ENCODE measurements at regions not wholly inside any gene's neighbourhood (a gene's known extent, or its start where the extent isn't known, plus 50 kb on each side); places are given as distances from the start of the nearest gene placed in this dataset.
"Not testable (repeated sequence)": the region's sequence is repeated elsewhere in the genome, so short reads cannot be mapped to it uniquely, and the experiment has no call there.

DNA sequence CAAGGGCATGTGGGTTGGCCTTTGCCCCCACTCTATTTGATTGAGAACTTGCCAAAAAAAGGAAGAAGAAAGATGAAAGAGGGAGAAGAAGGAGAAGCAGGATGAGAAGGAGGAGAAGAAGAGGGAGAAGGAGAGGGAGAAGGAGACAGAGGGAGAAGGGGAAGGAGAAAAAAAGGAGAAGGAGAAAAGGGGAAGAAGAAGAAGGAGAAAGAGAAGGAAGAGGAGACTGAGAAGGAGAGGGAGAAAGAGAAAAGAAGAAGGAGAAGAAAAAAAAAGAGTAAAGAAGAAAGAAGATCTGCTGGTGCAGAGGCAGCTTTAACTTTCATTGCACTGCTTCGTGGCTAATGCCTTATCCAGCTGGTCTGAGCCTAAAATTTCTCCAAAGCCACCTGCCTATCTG is 144.4 kb downstream of the ZNF22 start:
- Mint-ChIP-seq H3K27ac (peak overlapping the region; percentile 37), H3K4me1 (ENCODE audit: low read depth) (peaks cover 14% of the 10 kb centered on the region)
- H3K36me3 Mint-ChIP-seq (ENCODE audit: low read depth); H3K9me3 Mint-ChIP-seq; intact Hi-C loops (cut with micrococcal nuclease); H3K27me3 Mint-ChIP-seq; H3K4me3 Mint-ChIP-seq: not testable (repeated sequence)

DNA sequence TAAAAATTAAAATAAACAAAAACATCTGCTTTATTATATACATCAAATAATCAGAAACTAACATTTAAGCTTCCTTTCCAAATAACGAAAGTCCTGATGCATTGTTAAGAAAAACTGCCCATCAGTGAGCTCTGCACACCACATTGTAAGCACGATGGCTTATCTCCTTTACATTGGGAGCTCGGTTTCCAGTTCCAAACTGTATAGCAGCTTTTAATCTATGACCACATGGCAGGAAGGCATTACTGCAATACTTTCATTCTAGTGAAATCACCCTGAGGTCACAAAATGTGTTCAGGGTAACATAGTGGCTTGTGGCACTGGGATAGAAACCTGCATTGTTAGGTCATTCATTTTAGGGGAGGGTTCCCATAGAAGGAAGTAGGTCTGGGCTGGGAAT is 146.3 kb downstream of the ZNF22 start:
- Mint-ChIP-seq H3K4me1 (ENCODE audit: low read depth) (peaks cover 14% of the 10 kb centered on the region), H3K9me3 (no peaks in the 10 kb centered on the region), H3K36me3 (ENCODE audit: low read depth) (no peaks in the 10 kb centered on the region), H3K27me3 (no peaks in the 10 kb centered on the region), H3K4me3 (no peak overlapping the region), H3K27ac (no peak overlapping the region)
- intact Hi-C loops (cut with micrococcal nuclease), result no loop called here

DNA sequence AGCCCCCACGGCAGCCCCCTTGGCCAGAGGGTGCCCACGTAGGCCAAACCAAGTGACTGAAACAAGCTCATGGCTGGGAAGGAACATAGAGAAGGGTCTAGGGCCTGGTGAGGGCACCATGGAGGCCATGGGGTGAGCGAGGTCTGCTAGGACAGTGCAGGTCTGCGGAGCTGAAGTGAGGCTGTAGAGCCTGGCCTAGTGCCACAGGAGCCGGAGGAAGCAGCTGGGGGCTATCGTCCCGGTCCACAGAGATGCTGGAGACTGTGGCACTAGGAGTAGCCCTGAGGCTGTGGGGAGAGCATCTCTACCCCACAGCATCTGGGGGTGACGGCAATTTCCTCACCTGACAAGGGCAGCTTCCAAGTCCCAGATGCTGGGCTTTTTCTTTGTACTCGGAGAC is 150.3 kb downstream of the ZNF22 start:
- Mint-ChIP-seq H3K4me1 (ENCODE audit: low read depth) (no peaks in the 10 kb centered on the region), H3K4me3 (no peak overlapping the region), H3K9me3 (no peaks in the 10 kb centered on the region), H3K27me3 (no peaks in the 10 kb centered on the region), H3K36me3 (ENCODE audit: low read depth) (no peaks in the 10 kb centered on the region), H3K27ac (no peak overlapping the region)
- intact Hi-C loops (cut with micrococcal nuclease), result no loop called here

DNA sequence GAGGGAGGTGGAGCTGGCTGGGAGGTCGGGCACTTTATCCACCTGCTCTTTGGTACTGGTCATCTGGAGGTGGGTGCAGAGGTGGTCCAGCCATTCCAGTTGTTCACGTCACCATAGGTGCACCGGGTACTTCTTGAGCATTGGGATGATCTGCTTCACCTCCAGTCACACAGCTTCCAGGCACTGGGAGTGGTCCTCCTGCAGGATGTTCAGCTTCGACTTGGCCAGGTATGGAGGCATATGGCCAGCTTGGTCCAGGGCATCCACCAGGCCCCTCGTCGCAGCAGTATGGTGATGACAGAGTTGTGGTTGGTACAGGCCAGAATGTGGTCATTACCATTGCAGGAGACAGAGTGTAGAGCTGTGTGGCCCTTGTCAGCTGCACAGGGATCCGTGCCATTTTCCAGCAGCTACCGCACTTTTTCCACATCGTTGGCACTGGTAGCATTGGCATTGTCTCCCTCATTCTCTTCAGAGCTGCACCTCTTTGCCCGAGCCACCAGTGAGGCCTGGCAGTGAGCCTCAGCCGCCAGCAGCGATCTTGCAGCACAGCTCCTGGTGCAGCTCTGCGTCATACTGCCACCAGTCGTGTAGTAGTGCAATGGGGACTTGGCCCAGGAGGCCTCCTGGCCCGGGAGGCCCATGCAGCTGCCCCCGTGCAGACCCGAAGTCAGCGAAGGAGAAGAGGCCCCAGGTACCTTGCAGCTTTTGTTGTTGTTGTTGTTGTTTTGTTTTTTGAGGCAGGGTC is 150.9 kb downstream of the ZNF22 start:
- Mint-ChIP-seq H3K9me3 (no peaks in the 10 kb centered on the region), H3K27me3 (no peaks in the 10 kb centered on the region), H3K27ac (no peak overlapping the region), H3K36me3 (ENCODE audit: low read depth) (no peaks in the 10 kb centered on the region), H3K4me3 (no peak overlapping the region), H3K4me1 (ENCODE audit: low read depth) (no peaks in the 10 kb centered on the region)
- intact Hi-C loops (cut with micrococcal nuclease), result no loop called here

DNA sequence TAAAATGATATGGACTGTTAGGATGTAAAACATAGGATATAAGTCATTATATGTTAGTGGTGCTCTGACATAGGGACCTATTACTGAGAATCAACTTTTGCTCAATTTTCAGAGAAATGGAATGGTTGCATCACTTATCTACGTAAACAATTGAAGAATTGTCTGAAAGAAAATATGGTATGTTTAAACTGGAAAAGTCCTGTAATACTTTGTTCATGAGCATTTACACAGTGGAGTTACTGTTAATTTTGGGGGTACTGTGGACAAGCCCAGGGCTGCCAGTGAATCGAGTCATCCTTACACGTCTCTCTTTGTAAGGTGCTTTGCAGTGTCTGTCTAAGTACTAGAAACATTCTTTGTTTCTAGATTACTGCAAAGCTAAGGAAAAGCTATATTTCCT is 152.0 kb downstream of the ZNF22 start:
- Mint-ChIP-seq H3K4me1 (ENCODE audit: low read depth) (no peaks in the 10 kb centered on the region), H3K27me3 (no peaks in the 10 kb centered on the region), H3K9me3 (no peaks in the 10 kb centered on the region), H3K27ac (no peak overlapping the region), H3K4me3 (no peak overlapping the region), H3K36me3 (ENCODE audit: low read depth) (no peaks in the 10 kb centered on the region)
- intact Hi-C loops (cut with micrococcal nuclease), result no loop called here

DNA sequence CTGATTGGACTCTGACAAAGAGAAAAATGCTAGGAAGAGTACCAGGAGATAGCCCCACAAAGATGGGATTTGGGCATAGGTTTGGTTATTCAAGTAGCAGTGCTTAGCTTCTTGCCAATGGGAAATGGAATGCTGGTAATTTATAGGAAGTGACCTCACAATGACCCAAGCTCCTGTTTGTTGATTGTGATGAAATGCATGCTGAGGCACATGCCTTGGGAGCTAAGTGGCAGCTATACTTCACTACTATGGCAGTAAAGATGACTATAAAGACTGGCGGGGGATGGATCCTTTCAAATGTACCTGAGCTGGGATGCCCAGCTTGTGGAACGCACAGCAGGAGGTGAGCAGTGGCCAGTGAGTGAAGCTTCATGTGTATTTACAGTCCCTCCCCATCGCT is 153.8 kb downstream of the ZNF22 start:
- no peaks in the 10 kb centered on the region for H3K4me1 Mint-ChIP-seq (ENCODE audit: low read depth)
- no peaks in the 10 kb centered on the region for H3K27me3 Mint-ChIP-seq
- no peak overlapping the region for H3K27ac Mint-ChIP-seq
- intact Hi-C loops (cut with micrococcal nuclease), result no loop called here
- no peak overlapping the region for H3K4me3 Mint-ChIP-seq
- H3K36me3 Mint-ChIP-seq (ENCODE audit: low read depth), result no peaks in the 10 kb centered on the region
- no peaks in the 10 kb centered on the region for H3K9me3 Mint-ChIP-seq

DNA sequence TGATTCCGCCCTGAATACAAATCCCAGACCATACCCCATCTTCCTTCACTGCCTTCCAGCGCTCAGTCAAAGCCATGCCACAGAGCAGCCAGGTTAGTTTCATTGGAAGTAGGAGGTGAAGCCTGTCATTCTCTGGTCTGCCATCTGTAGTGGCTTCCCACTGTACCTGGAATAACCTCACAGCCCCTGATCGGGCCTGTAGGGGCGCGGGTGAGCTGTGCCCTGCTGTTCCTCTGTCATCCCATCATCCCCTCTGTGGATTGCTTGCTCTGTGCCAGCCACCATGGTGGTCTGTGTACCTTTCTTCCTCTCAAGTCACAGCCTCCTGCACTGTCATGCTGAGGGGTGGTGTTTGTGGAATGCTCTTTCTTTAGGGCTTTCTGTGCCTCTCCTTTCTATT is 155.1 kb downstream of the ZNF22 start:
- Mint-ChIP-seq H3K27ac (no peak overlapping the region), H3K4me3 (no peak overlapping the region), H3K4me1 (ENCODE audit: low read depth) (no peaks in the 10 kb centered on the region), H3K36me3 (ENCODE audit: low read depth) (no peaks in the 10 kb centered on the region), H3K27me3 (no peaks in the 10 kb centered on the region), H3K9me3 (no peaks in the 10 kb centered on the region)
- intact Hi-C loops (cut with micrococcal nuclease), result no loop called here

DNA sequence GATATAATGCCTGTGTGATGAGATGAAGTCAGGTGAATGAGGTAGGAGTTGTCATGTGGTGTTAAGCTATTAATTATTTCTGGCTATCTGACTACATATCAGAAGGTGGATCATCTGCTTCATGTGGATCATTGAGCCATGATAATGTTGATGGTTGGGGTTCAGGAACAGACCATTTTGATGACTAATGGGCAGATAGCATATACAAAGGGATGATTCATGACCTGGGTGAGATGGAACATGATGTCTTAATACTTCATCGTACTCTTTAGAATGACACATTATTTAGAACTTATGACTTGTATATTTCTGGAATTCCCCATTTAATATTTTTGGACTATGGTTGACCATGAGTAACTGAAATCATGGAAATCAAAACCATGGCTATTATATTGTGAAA is 155.1 kb downstream of the OR13A1 start:
- intact Hi-C loops (cut with micrococcal nuclease), result no loop called here
- Mint-ChIP-seq H3K9me3 (no peaks in the 10 kb centered on the region), H3K36me3 (ENCODE audit: low read depth) (no peaks in the 10 kb centered on the region), H3K27ac (no peak overlapping the region), H3K4me1 (ENCODE audit: low read depth) (no peaks in the 10 kb centered on the region), H3K4me3 (no peak overlapping the region), H3K27me3 (no peaks in the 10 kb centered on the region)

DNA sequence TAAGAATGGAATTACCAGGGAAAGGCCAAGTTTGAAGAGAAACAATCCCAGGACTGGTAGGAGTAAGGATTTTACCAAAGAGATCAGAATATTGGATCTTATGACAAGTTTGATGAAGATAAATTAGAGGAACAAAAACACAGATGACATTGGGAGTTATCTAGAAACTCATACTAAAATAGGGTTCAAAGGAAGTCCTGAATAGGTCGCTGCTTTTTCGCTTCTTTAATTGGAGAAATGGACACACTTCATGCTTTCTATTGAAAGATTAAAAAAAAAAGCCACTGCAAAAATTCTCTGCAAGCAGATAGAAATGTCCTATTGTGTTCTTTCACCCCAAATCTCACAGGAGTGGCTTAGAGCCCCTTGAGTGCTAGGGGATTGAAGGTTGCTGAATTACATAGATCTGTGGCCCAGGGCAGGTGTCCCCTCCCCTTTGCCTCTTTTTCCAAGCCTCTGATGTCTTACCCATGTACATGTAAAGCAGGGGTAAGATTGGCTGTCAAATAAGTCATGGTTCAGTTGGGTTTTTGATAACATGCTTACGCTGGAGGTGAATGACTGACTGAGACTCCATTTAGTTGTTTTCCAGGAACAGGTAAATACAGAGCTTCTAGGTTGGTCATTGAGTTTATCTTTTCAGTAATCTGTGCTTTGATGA is 152.0 kb downstream of the OR13A1 start:
- H3K4me3 Mint-ChIP-seq, result no peak overlapping the region
- no peaks in the 10 kb centered on the region for H3K4me1 Mint-ChIP-seq (ENCODE audit: low read depth)
- H3K9me3 Mint-ChIP-seq, result no peaks in the 10 kb centered on the region
- no peak overlapping the region for H3K27ac Mint-ChIP-seq
- no peaks in the 10 kb centered on the region for H3K27me3 Mint-ChIP-seq
- no peaks in the 10 kb centered on the region for H3K36me3 Mint-ChIP-seq (ENCODE audit: low read depth)
- intact Hi-C loops (cut with micrococcal nuclease), result no loop called here

DNA sequence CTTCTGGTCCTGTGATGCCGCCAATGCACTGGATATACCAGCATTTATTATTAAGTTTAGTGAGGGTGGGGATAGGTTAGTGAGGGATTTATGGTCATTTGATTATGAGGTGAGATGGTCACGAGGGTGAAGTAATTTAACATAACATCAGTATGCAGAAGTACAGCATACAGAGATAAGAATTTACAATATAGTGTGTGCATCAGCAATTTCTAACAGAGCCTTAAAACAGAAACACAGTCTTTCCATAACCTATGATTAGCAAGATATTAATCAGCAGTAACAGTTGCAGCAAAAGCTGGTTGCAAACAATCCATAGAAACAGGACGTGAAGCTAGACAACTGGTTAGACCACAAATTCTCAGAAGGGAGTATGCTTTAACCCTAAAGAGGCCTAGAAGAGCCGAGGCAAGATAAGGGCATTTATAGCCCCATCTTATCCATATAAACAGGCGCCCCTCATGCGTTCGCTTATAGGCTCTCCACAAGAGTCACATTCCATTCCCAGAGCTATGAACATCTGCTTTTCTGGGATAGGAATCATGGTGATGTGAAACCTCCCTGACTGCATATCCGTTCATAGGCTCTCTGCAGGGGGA is 139.8 kb downstream of the OR13A1 start:
- H3K4me3 Mint-ChIP-seq; H3K4me1 Mint-ChIP-seq (ENCODE audit: low read depth); H3K27me3 Mint-ChIP-seq; H3K27ac Mint-ChIP-seq; intact Hi-C loops (cut with micrococcal nuclease); H3K9me3 Mint-ChIP-seq; H3K36me3 Mint-ChIP-seq (ENCODE audit: low read depth): not testable (repeated sequence)

DNA sequence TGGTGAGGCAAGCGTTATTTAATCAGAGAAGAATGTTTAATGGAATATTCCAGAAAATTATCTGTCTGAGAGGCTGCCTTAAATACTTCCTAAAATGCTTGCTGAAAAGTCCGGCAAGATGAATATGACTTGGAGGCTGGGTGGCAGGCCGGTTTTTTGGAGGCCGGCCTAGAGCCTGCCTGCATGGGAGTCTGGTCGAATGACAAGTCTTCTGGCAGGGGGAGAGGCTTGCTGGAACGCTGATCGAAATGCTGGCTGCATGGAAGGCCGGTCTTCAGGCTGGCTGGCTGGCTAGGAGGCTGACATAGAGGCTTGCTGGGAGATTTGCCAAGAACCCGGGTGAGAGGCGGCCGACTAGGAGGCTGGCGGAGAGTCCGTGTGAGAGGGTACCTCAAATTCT is 135.7 kb downstream of the OR13A1 start:
- no peaks in the 10 kb centered on the region for H3K36me3 Mint-ChIP-seq (ENCODE audit: low read depth)
- no peak overlapping the region for H3K27ac Mint-ChIP-seq
- intact Hi-C loops (cut with micrococcal nuclease), result no loop called here
- no peaks in the 10 kb centered on the region for H3K27me3 Mint-ChIP-seq
- no peaks in the 10 kb centered on the region for H3K4me1 Mint-ChIP-seq (ENCODE audit: low read depth)
- no peaks in the 10 kb centered on the region for H3K9me3 Mint-ChIP-seq
- no peak overlapping the region for H3K4me3 Mint-ChIP-seq

DNA sequence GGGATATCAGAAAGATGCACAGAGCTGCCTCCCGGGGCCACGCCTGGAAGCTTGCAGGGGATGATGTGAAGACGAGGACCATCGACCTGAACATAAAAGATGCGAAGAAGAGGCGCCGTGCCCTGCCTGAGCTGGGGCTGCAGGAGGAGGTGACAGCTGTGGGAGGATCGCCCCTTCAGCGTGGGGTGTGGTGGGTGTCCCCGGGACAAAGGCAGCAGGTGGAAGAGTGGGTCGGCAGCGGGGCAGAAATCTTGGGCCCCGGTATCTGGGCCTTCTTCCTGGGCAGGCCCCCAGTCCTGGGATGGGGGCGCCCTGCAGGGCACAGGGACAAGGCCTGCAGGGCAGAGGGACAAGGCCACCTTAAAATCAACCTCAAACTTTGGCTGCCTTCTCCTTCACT is 134.9 kb downstream of the OR13A1 start:
- H3K9me3 Mint-ChIP-seq, result no peaks in the 10 kb centered on the region
- intact Hi-C loops (cut with micrococcal nuclease), result no loop called here
- no peaks in the 10 kb centered on the region for H3K27me3 Mint-ChIP-seq
- no peak overlapping the region for H3K4me3 Mint-ChIP-seq
- no peaks in the 10 kb centered on the region for H3K36me3 Mint-ChIP-seq (ENCODE audit: low read depth)
- no peaks in the 10 kb centered on the region for H3K4me1 Mint-ChIP-seq (ENCODE audit: low read depth)
- H3K27ac Mint-ChIP-seq, result no peak overlapping the region

DNA sequence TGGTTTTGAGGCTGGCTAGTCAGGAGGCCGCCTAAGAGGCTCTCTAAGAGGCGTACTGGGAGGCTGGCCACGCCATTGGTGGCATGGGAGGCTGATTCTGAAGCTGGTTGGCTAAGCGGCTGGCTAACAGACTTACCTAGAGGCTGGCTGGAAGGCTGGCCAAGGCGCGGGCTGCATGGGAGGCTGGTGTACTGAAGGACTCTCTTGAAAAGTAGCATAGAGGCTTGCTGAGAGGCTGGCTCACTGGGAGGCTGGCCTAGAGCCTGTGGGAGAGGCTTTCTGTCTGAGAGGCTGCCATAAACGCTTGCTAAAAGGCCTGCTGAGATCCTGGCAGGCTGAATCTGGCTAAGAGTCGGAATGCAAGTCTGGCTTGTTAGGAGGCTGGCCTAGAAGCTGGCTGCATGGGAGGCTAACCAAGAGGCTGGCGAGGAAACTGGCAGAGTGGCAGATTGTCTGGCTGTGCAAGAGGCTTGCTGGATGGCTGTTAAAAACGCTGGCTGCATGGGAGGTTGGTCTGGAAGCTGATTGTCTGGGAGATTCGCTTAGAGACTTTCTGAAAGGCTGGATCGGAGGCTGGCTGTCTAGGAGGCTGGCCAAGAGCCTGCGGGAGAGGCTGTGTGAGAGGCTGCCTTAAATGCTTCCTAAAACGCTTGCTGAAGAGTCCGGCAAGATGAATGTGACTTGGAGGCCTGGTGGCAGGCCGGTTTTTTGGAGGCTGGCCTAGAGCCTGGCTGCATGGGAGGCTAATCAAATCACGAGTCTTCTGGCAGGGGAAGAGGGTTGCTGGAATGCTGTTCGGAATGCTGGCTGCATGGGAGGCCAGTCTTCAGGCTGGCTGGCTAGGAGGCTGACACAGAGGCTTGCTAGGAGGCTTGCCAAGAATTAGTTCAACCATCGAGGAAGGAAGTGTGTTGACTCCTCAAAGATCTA is 134.2 kb downstream of the OR13A1 start:
- H3K36me3 Mint-ChIP-seq (ENCODE audit: low read depth), result no peaks in the 10 kb centered on the region
- H3K4me3 Mint-ChIP-seq, result no peak overlapping the region
- no peaks in the 10 kb centered on the region for H3K9me3 Mint-ChIP-seq
- H3K27me3 Mint-ChIP-seq, result no peaks in the 10 kb centered on the region
- H3K27ac Mint-ChIP-seq, result no peak overlapping the region
- intact Hi-C loops (cut with micrococcal nuclease), result no loop called here
- no peaks in the 10 kb centered on the region for H3K4me1 Mint-ChIP-seq (ENCODE audit: low read depth)

DNA sequence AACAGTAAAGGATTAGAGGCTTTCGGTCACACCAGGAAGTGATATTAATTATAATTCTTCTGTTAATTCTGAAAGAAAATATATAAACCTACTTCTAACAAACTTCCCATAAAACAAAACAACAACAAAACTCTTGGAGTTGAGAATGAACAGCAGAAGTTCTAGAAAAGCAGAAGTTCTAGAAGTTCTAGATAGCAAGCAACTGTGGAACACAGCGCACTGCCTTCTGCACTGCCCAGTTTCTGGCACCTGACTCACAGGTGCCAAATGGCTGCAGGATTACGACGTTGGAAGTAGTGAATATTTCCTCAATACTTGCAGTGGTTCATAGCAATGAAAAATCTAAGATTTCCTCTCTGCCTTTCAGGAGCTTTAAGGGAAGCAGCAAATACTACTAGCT is 132.2 kb downstream of the OR13A1 start:
- no peaks in the 10 kb centered on the region for H3K9me3 Mint-ChIP-seq
- H3K27me3 Mint-ChIP-seq, result no peaks in the 10 kb centered on the region
- H3K36me3 Mint-ChIP-seq (ENCODE audit: low read depth), result no peaks in the 10 kb centered on the region
- no peak overlapping the region for H3K27ac Mint-ChIP-seq
- no peaks in the 10 kb centered on the region for H3K4me1 Mint-ChIP-seq (ENCODE audit: low read depth)
- no peak overlapping the region for H3K4me3 Mint-ChIP-seq
- intact Hi-C loops (cut with micrococcal nuclease), result no loop called here

Measured in dendritic cell treated with granulocyte-macrophage colony-stimulating factor and Interleukin-4, amounts not matched to agents 40 ng/mL and 50 ng/mL, for 4 days (primary cell).